GM12892 (cell line): ENCODE measurements at regions not wholly inside any gene's neighbourhood (a gene's known extent, or its start where the extent isn't known, plus 50 kb on each side); places are given as distances from the start of the nearest gene placed in this dataset.

ENCODE experiments used
- POLR2A ChIP-seq: IDR thresholded peaks from 2 replicates; pipeline ENCODE4 v1.6.1; 2011; ENCODE audit warnings: low read depth, low read length, control low read depth
- POLR2AphosphoS5 ChIP-seq: IDR thresholded peaks from 2 replicates; pipeline ENCODE4 v1.6.1; 2011; ENCODE audit warnings: low read depth, low read length, control low read depth

GRCh38 chr2:241994556-241995213 lies 125.2 kb downstream of the RTP5 start:
- TF ChIP-seq POLR2A (no peak), POLR2AphosphoS5 (no peak)
